MM.1S (cell line): ENCODE measurements at regions not wholly inside any gene's neighbourhood (a gene's known extent, or its start where the extent isn't known, plus 50 kb on each side); places are given as distances from the start of the nearest gene placed in this dataset.

Source experiments
- CTCF ChIP-seq: fragments of 300-600 bp; sonication (generic); IDR thresholded peaks from 2 replicates; pipeline ENCODE4 v1.5.1; 2016; ENCODE audit warnings: antibody characterized with exemption, low read length, mixed read lengths
- EZH2 ChIP-seq: fragments of 300-600 bp; sonication (generic); optimal IDR thresholded peaks from 2 replicates; pipeline ENCODE3; 2017; ENCODE audit warnings: low read depth, mild to moderate bottlenecking, antibody characterized with exemption, low read length, mixed read lengths
- EZH2phosphoT487 ChIP-seq: fragments of 300-600 bp; sonication (generic); IDR thresholded peaks from 2 replicates; pipeline ENCODE4 v1.6.1; 2018; ENCODE audit warnings: antibody characterized with exemption, low read length

- TF ChIP-seq CTCF (no peak), EZH2phosphoT487 (no peak), EZH2 (no peak)
Measured at GRCh38 chr2:150169237-150169629, 318.2 kb downstream of the RND3 start.
